Osteoblast (primary cell): ENCODE measurements at regions not wholly inside any gene's neighbourhood (a gene's known extent, or its start where the extent isn't known, plus 50 kb on each side); places are given as distances from the start of the nearest gene placed in this dataset.

Experiments
- DNase-seq: peaks from one replicate; pipeline ENCODE4 v3.0.0; 2011; ENCODE audit warnings: low spot score, mixed read lengths; ENCODE audit not compliant: insufficient read length; ENCODE audit errors: missing footprints
- H2AFZ ChIP-seq: 2 replicates; pipeline ENCODE4 v1.6.0; 2011; ENCODE audit warnings: mild to moderate bottlenecking, low read length
- H3K27ac ChIP-seq: 2 replicates; pipeline ENCODE4 v1.5.1; 2011; ENCODE audit warnings: mild to moderate bottlenecking, low read depth, low read length, moderate library complexity
- H3K27me3 ChIP-seq: 2 replicates; pipeline ENCODE4 v1.6.0; 2012; ENCODE audit warnings: mild to moderate bottlenecking, control low read depth, inconsistent platforms, low read length, moderate library complexity; ENCODE audit not compliant: insufficient read depth
- H3K36me3 ChIP-seq: 2 replicates; pipeline ENCODE4 v1.5.1; 2011; ENCODE audit warnings: mild to moderate bottlenecking, low read length, control low read depth, moderate library complexity; ENCODE audit not compliant: insufficient read depth
- H3K4me1 ChIP-seq: 2 replicates; pipeline ENCODE4 v1.5.1; 2011; ENCODE audit warnings: mild to moderate bottlenecking, low read length, control low read depth, moderate library complexity; ENCODE audit not compliant: insufficient read depth
- H3K4me2 ChIP-seq: 2 replicates; pipeline ENCODE4 v1.6.0; 2011; ENCODE audit warnings: mild to moderate bottlenecking, low read length; ENCODE audit not compliant: insufficient read depth
- H3K4me3 ChIP-seq: fragments of 200-600 bp; sonication (generic); 3 replicates; pipeline ENCODE4 v1.5.1; 2012; ENCODE audit warnings: mild to moderate bottlenecking, low read length, inconsistent platforms; ENCODE audit not compliant: insufficient read depth
- H3K79me2 ChIP-seq: 2 replicates; pipeline ENCODE4 v1.6.0; 2012; ENCODE audit warnings: mild to moderate bottlenecking, low read length, control low read depth, inconsistent platforms; ENCODE audit not compliant: insufficient read depth
- H3K9me3 ChIP-seq: 2 replicates; pipeline ENCODE4 v1.5.1; 2011; ENCODE audit warnings: low read depth, low read length, control low read depth
- H4K20me1 ChIP-seq: 2 replicates; pipeline ENCODE4 v1.6.0; 2012; ENCODE audit warnings: mild to moderate bottlenecking, low read length, control low read depth; ENCODE audit not compliant: insufficient read depth
- CTCF ChIP-seq: IDR thresholded peaks from 2 replicates; pipeline ENCODE4 v1.5.1; 2011; ENCODE audit warnings: mild to moderate bottlenecking, low read depth, low read length, moderate library complexity; ENCODE audit errors: extremely low read depth

GRCh38 chr1:209064850-209065706 lies 518.4 kb upstream of the CAMK1G start:
- H3K4me1 ChIP-seq: no peaks in the 10 kb centered on the region
- TF ChIP-seq CTCF: no peak
- H3K4me3 ChIP-seq: no peak overlapping the region
- no peak overlapping the region for H3K4me2 ChIP-seq
- no peaks in the 10 kb centered on the region for H3K36me3 ChIP-seq
- no peak overlapping the region for H3K27ac ChIP-seq
- H3K79me2 ChIP-seq: no peaks in the 10 kb centered on the region
- H2AFZ ChIP-seq: no peak overlapping the region
- no peaks in the 10 kb centered on the region for H3K9me3 ChIP-seq
- DNase-seq: peak; percentile 34
- H3K27me3 ChIP-seq: no peaks in the 10 kb centered on the region
- H4K20me1 ChIP-seq: no peaks in the 10 kb centered on the region

GRCh38 chr1:209072481-209072880 lies 511.0 kb upstream of the CAMK1G start:
- no peak overlapping the region for H3K4me3 ChIP-seq
- DNase-seq: no peak
- TF ChIP-seq CTCF: no peak
- no peaks in the 10 kb centered on the region for H3K4me1 ChIP-seq
- H3K4me2 ChIP-seq: no peak overlapping the region
- H3K36me3 ChIP-seq: no peaks in the 10 kb centered on the region
- no peaks in the 10 kb centered on the region for H3K27me3 ChIP-seq
- no peaks in the 10 kb centered on the region for H4K20me1 ChIP-seq
- H3K27ac ChIP-seq: no peak overlapping the region
- no peaks in the 10 kb centered on the region for H3K9me3 ChIP-seq
- H3K79me2 ChIP-seq: no peaks in the 10 kb centered on the region
- no peak overlapping the region for H2AFZ ChIP-seq

- TF ChIP-seq CTCF: no peak
- H3K36me3 ChIP-seq: no peaks in the 10 kb centered on the region
These were observed 509.6 kb upstream of the CAMK1G start for GRCh38 chr1:209073879-209074278.

GRCh38 chr1:209074575-209075250 lies 508.8 kb upstream of the CAMK1G start:
- Histone ChIP-seq H3K79me2 (no peaks in the 10 kb centered on the region), H3K4me2 (no peak overlapping the region), H3K4me1 (no peaks in the 10 kb centered on the region), H3K27me3 (no peaks in the 10 kb centered on the region), H3K27ac (no peak overlapping the region), H2AFZ (no peak overlapping the region), H3K9me3 (no peaks in the 10 kb centered on the region), H3K4me3 (no peak overlapping the region), H4K20me1 (no peaks in the 10 kb centered on the region), H3K36me3 (no peaks in the 10 kb centered on the region)
- no peak for DNase-seq
- TF ChIP-seq CTCF: no peak

More at GRCh38 chr1:209073879-209074278, 509.6 kb upstream of the CAMK1G start:
- Histone ChIP-seq H3K79me2 (no peaks in the 10 kb centered on the region), H3K4me2 (no peak overlapping the region), H3K4me3 (no peak overlapping the region), H3K4me1 (no peaks in the 10 kb centered on the region), H3K9me3 (no peaks in the 10 kb centered on the region), H4K20me1 (no peaks in the 10 kb centered on the region), H3K27ac (no peak overlapping the region), H2AFZ (no peak overlapping the region), H3K27me3 (no peaks in the 10 kb centered on the region)
- DNase-seq: no peak
